ENCODE measurements at regions not wholly inside any gene's neighbourhood (a gene's known extent, or its start where the extent isn't known, plus 50 kb on each side); places are given as distances from the start of the nearest gene placed in this dataset.

DNA sequence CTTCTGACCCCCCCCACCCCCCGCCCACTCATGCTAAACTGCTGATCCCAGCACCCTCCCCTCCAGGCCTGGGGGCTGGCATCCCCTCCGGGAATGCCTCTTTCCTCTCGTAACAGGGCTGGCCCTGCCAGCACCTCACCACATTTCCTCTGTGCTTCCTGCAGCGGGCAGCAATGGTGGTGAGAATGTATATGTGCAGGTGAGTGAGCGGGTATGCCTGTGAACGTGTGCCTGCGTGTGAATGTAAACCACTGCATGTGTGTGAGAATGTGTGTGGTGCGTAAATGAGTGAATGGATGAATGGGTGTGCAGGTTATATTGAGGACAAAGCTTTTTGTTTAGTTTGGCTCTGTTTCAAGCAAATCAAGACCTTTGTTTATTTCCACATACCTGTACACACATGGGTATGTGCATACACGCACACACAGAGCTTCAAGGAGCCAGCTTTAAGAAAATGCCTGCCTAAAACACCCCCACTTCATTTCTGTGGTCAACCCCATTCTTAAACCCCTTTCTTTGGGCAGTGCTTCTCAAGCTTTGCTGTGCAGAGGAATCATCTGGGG lies 95.7 kb upstream of the SHB start:
- TF ChIP-seq CTCF (IDR thresholded peaks at IDR 0.05; ENCODE audit: insufficient read depth, low read length, poor library complexity, severe bottlenecking) (no peak), EZH2phosphoT487 (conservative IDR thresholded peaks at IDR 0.05; ENCODE audit: low read length) (no peak)

All from SU-DHL-6 (cell line).